HG02840 (cell line): ENCODE measurements at regions not wholly inside any gene's neighbourhood (a gene's known extent, or its start where the extent isn't known, plus 50 kb on each side); places are given as distances from the start of the nearest gene placed in this dataset.
"Not testable (repeated sequence)": the region's sequence is repeated elsewhere in the genome, so short reads cannot be mapped to it uniquely, and the experiment has no call there.

Source experiments
- ATAC-seq: cut with Tn5 transposase; IDR thresholded peaks from one replicate; pipeline ENCODE4 v1.9.1; 2021; ENCODE audit warnings: mild to moderate bottlenecking, moderate library complexity, moderate number of reproducible peaks; ENCODE audit not compliant: unreplicated experiment, low FRiP score

- ATAC-seq, result no peak
Observed at GRCh38 chr1:25011943-25012638, 82.0 kb upstream of the RUNX3 start.

- no peak for ATAC-seq
Observed at GRCh38 chr1:25011275-25011674, 81.2 kb upstream of the RUNX3 start.

- ATAC-seq, result no peak
Observed at GRCh38 chr1:25009671-25010262, 79.7 kb upstream of the RUNX3 start.

- ATAC-seq, result no peak
Observed at GRCh38 chr1:25008192-25008485, 78.1 kb upstream of the RUNX3 start.

- ATAC-seq, result not testable (repeated sequence)
Observed at GRCh38 chr1:25007390-25008191, 77.5 kb upstream of the RUNX3 start.

- ATAC-seq, result no peak
Observed at GRCh38 chr1:25006770-25007169, 76.7 kb upstream of the RUNX3 start.

GRCh38 chr1:25004355-25004754 is 74.3 kb upstream of the RUNX3 start:
- ATAC-seq, result no peak

GRCh38 chr1:25003457-25004190 is 73.5 kb upstream of the RUNX3 start:
- no peak for ATAC-seq

- no peak for ATAC-seq
Observed at GRCh38 chr1:25003000-25003399, 72.9 kb upstream of the RUNX3 start.

- ATAC-seq, result no peak
Observed at GRCh38 chr1:25001125-25001915, 71.2 kb upstream of the RUNX3 start.

GRCh38 chr1:24999906-25000305 is 69.8 kb upstream of the RUNX3 start:
- ATAC-seq, result no peak

- ATAC-seq, result no peak
Observed at GRCh38 chr1:24999426-24999825, 69.3 kb upstream of the RUNX3 start.

- ATAC-seq, result no peak
Observed at GRCh38 chr1:24998563-24999245, 68.6 kb upstream of the RUNX3 start.

GRCh38 chr1:24996983-24997893 is 67.2 kb upstream of the RUNX3 start:
- ATAC-seq, result no peak

- ATAC-seq, result no peak
Observed at GRCh38 chr1:24996456-24996855, 66.4 kb upstream of the RUNX3 start.

GRCh38 chr1:24995661-24996060 is 65.6 kb upstream of the RUNX3 start:
- no peak for ATAC-seq

- ATAC-seq, result no peak
Observed at GRCh38 chr1:24995140-24995539, 65.1 kb upstream of the RUNX3 start.

- no peak for ATAC-seq
Observed at GRCh38 chr1:24993871-24994580, 64.0 kb upstream of the RUNX3 start.
